OCI-LY7 (cell line): ENCODE measurements at regions not wholly inside any gene's neighbourhood (a gene's known extent, or its start where the extent isn't known, plus 50 kb on each side); places are given as distances from the start of the nearest gene placed in this dataset.

Experiments used
- BruUV-seq: library from RNA; stranded (reverse); fragments of 400-500 nt; replicated peaks from 2 replicates; lab custom pipeline; 2021; lab: Mats Ljungman, UMichigan
- CTCF ChIA-PET: fragments of 300-600 bp; sonication (Branson Sonifier 250); formaldehyde crosslinking; loops from one replicate; lab custom pipeline; 2022; ENCODE audit warnings: antibody characterized with exemption; ENCODE audit not compliant: unreplicated experiment; lab: Charles Lee
- POLR2A ChIA-PET: fragments of 300-600 bp; sonication (Branson Sonifier 250); formaldehyde crosslinking; loops from one replicate; lab custom pipeline; 2022; ENCODE audit warnings: antibody characterized with exemption; lab: Charles Lee
- DNase-seq: peaks from one replicate; pipeline ENCODE4 v3.0.0-alpha.2; 2015; ENCODE audit warnings: low spot score
- H2AFZ ChIP-seq: fragments of 200-600 bp; sonication (generic), shearing (Covaris generic); 2 replicates; pipeline ENCODE4 v1.6.1; 2014; ENCODE audit warnings: mild to moderate bottlenecking, antibody characterized with exemption, low read length, moderate library complexity
- H3K27ac ChIP-seq: fragments of 200-600 bp; sonication (generic); 2 replicates; pipeline ENCODE4 v1.5.1; 2014; ENCODE audit warnings: mixed run types, low read depth, mild to moderate bottlenecking, moderate library complexity, low read length, inconsistent platforms; ENCODE audit not compliant: poor library complexity, severe bottlenecking
- H3K36me3 ChIP-seq: fragments of 200-600 bp; sonication (generic); 2 replicates; pipeline ENCODE4 v1.6.1; 2014; ENCODE audit warnings: mild to moderate bottlenecking, antibody characterized with exemption, low read length, moderate library complexity, mixed read lengths; ENCODE audit not compliant: insufficient read depth
- H3K4me1 ChIP-seq: fragments of 200-600 bp; sonication (generic); 2 replicates; pipeline ENCODE4 v1.5.1; 2014; ENCODE audit warnings: mild to moderate bottlenecking, low read length; ENCODE audit not compliant: insufficient read depth, poor library complexity, severe bottlenecking
- H3K4me2 ChIP-seq: fragments of 200-600 bp; sonication (generic); 2 replicates; pipeline ENCODE4 v1.6.1; 2014; ENCODE audit warnings: mild to moderate bottlenecking, low read length
- H3K4me3 ChIP-seq: fragments of 200-600 bp; sonication (generic); 2 replicates; pipeline ENCODE4 v1.5.1; 2014; ENCODE audit warnings: mild to moderate bottlenecking, low read depth, low read length; ENCODE audit not compliant: poor library complexity, severe bottlenecking
- H3K79me2 ChIP-seq: fragments of 200-600 bp; sonication (generic); 2 replicates; pipeline ENCODE4 v1.6.1; 2016; ENCODE audit warnings: low read depth, mild to moderate bottlenecking, low read length, moderate library complexity, mixed read lengths; ENCODE audit not compliant: insufficient read depth
- H3K9me2 ChIP-seq: fragments of 200-600 bp; sonication (generic); 2 replicates; pipeline ENCODE4 v1.6.1; 2016; ENCODE audit warnings: mild to moderate bottlenecking, low read length, mixed read lengths; ENCODE audit not compliant: insufficient read depth
- H3K9me3 ChIP-seq: fragments of 200-600 bp; sonication (generic); 2 replicates; pipeline ENCODE4 v1.6.1; 2014; ENCODE audit warnings: mild to moderate bottlenecking, mixed run types, low read length, mixed read lengths
- H4K20me1 ChIP-seq: fragments of 200-600 bp; sonication (generic); 2 replicates; pipeline ENCODE4 v1.6.1; 2014; ENCODE audit warnings: mild to moderate bottlenecking, antibody characterized with exemption, low read length, moderate library complexity, mixed read lengths; ENCODE audit not compliant: insufficient read depth
- CTCF ChIP-seq: fragments of 200-600 bp; sonication (generic); conservative IDR thresholded peaks from 2 replicates; pipeline ENCODE4 v1.5.1; 2014; ENCODE audit warnings: mild to moderate bottlenecking, antibody characterized with exemption, low read length, moderate library complexity, mixed read lengths
- EZH2phosphoT487 ChIP-seq: fragments of 200-600 bp; sonication (generic); IDR thresholded peaks from 2 replicates; pipeline ENCODE4 v1.6.1; 2018; ENCODE audit warnings: low read depth, borderline replicate concordance, mild to moderate bottlenecking, mixed run types, antibody characterized with exemption, low read length, moderate library complexity, mixed read lengths
- intact Hi-C: fragments of 100-400 bp; cut with micrococcal nuclease; formaldehyde crosslinking; loops from one replicate; pipeline ENCODE4 v1.10.0; 2022; ENCODE audit not compliant: unreplicated experiment

DNA sequence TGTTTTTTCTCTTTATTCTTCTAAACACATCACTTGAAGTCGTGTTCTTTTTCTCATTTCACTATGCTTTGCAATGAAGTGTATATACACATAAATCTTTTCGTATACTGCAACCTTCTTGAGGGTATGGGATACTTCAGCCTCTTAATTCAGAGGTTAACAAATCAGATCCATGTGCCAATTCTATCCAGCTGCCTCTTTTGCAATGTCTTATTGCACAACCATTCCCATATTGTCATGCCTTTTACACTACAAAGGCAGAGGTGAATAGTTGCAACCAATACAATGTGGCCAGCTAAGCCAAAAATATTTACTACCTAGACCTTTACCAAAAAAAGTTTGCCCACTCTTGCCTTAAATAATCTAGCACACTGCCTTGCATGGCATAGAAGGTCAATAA is 224.5 kb upstream of the FOXG1 start:
- H2AFZ ChIP-seq: no peak overlapping the region
- TF ChIP-seq CTCF: no peak
- no peak for TF ChIP-seq EZH2phosphoT487
- no peak for DNase-seq
- H3K27ac ChIP-seq: no peak overlapping the region
- ChIA-PET POLR2A (no interaction called here), CTCF (no interaction called here)
- H3K4me2 ChIP-seq: no peak overlapping the region
- no TSS peak for BruUV-seq
- no peaks in the 10 kb centered on the region for H3K9me3 ChIP-seq
- no peak overlapping the region for H3K4me3 ChIP-seq
- H3K9me2 ChIP-seq: no peaks in the 10 kb centered on the region
- intact Hi-C loops: no loop called here
- no peaks in the 10 kb centered on the region for H3K79me2 ChIP-seq
- H4K20me1 ChIP-seq: no peaks in the 10 kb centered on the region
- no peaks in the 10 kb centered on the region for H3K4me1 ChIP-seq
- no peaks in the 10 kb centered on the region for H3K36me3 ChIP-seq

- Histone ChIP-seq H3K9me3 (peaks cover 11% of the 10 kb centered on the region; the same call in 1 of the 2 replicates), H3K4me2 (no peak overlapping the region), H3K4me1 (no peaks in the 10 kb centered on the region), H4K20me1 (no peaks in the 10 kb centered on the region), H3K27ac (no peak overlapping the region), H3K9me2 (no peaks in the 10 kb centered on the region), H3K36me3 (no peaks in the 10 kb centered on the region), H3K4me3 (no peak overlapping the region), H2AFZ (no peak overlapping the region), H3K79me2 (no peaks in the 10 kb centered on the region)
- POLR2A ChIA-PET: no interaction called here
- CTCF ChIA-PET: no interaction called here
- DNase-seq: no peak
- BruUV-seq: no TSS peak
- intact Hi-C loops: no loop called here
- TF ChIP-seq CTCF: no peak
- TF ChIP-seq EZH2phosphoT487: no peak
Observed at GRCh38 chr14:28565345-28565744, 201.2 kb upstream of the FOXG1 start.

DNA sequence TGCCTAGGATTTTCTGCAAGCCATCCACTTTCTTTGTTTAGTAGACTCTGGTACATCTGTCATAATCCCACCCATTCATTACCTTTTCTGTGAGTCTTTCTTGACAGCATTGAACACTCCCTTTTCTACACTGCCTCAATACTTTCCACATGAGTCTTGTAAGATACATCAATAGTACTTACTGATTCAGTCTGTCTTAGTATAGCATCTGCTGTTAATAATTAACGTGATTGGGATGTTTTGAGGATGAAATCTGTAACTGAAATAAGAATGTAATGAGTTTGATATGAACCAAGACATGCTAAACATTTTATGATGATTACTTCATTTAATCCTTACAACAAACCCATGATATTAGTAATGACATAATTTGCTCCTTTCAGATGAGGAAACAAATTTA is 196.2 kb upstream of the FOXG1 start:
- H3K36me3 ChIP-seq: no peaks in the 10 kb centered on the region
- POLR2A ChIA-PET: no interaction called here
- BruUV-seq: no TSS peak
- H2AFZ ChIP-seq: no peak overlapping the region
- DNase-seq: no peak
- H3K9me3 ChIP-seq: 0 out of 2 replicates have a peak, but pooled peaks cover 5% of the 10 kb centered on the region
- no peaks in the 10 kb centered on the region for H3K9me2 ChIP-seq
- no peak for TF ChIP-seq CTCF
- TF ChIP-seq EZH2phosphoT487: no peak
- intact Hi-C loops: no loop called here
- H3K4me1 ChIP-seq: no peaks in the 10 kb centered on the region
- H3K4me3 ChIP-seq: no peak overlapping the region
- no peak overlapping the region for H3K27ac ChIP-seq
- H3K79me2 ChIP-seq: no peaks in the 10 kb centered on the region
- no peak overlapping the region for H3K4me2 ChIP-seq
- CTCF ChIA-PET: no interaction called here
- no peaks in the 10 kb centered on the region for H4K20me1 ChIP-seq
